HG02840 (cell line): ENCODE measurements at regions not wholly inside any gene's neighbourhood (a gene's known extent, or its start where the extent isn't known, plus 50 kb on each side); places are given as distances from the start of the nearest gene placed in this dataset.
"Not testable (repeated sequence)": the region's sequence is repeated elsewhere in the genome, so short reads cannot be mapped to it uniquely, and the experiment has no call there.

Experiments
- ATAC-seq: cut with Tn5 transposase; IDR thresholded peaks from one replicate; pipeline ENCODE4 v1.9.1; 2021; ENCODE audit warnings: mild to moderate bottlenecking, moderate library complexity, moderate number of reproducible peaks; ENCODE audit not compliant: unreplicated experiment, low FRiP score

DNA sequence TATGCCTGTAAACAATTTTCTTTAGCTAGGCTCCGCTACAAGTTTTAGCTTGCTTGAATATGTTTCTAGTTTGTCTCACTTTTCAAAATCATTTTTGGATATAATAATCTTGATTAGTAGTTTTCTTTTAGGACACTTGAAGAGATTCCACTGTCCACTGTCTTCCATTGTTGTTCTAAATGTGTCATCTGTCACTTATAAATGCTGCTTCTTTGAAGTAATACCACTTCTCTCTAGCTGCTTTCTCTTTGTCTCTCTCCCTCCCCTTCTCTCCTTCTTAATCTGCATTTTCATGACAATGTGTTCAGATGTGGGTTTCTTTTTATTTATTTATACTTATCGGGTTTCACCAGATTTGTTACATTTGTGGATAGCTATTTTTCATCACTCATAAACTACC lies 73.7 kb upstream of the DPP10 start:
- no peak for ATAC-seq

DNA sequence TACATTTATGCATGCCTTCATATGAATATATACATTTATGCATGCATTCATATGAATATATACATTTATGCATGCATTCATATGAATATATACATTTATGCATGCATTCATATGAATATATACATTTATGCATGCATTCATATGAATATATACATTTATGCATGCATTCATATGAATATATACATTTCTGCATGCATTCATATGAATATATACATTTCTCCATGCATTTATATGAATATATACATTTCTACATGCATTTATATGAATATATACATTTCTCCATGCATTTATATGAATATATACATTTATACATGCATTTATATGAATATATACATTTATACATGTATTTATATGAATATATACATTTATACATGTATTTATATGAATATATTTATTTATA lies 70.7 kb upstream of the DPP10 start:
- ATAC-seq, result not testable (repeated sequence)

DNA sequence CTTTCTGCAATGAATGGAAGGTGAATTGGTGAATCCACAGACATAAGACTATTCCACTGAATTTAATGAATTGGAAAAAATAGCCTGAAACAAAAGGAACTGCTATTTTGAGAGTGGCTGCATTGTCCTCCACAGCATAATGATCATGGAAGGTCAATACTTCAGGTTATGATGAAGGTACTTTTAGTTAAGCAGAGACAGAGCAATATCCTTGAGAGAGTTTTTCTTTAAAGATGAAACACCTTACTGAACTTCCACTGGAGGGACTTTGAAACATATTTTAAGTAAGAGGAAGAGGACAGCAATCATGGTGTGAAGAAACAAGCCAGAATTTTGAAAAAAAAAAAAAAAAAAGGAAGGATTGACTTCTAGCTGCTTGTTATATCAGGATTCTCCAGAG lies 68.8 kb upstream of the DPP10 start:
- no peak for ATAC-seq

DNA sequence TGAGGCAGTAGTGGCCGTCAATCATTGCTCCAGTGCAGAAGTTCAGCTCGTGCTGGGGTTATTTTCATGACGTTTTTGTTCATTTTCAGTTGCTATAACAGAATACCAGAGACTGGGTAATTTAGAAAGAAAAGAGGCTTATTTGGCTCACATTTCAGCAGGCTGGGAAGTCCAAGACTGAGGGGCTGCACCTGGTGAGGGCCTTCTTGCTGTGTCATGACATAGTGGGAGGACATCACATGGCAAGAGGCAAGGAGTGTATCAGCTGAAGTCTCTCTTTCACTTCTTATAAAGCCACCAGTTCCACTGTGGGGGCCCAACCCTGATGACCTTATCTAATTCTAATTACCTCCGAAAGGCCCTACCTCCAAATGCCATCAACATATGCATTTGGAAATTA lies 58.0 kb upstream of the DPP10 start:
- no peak for ATAC-seq

DNA sequence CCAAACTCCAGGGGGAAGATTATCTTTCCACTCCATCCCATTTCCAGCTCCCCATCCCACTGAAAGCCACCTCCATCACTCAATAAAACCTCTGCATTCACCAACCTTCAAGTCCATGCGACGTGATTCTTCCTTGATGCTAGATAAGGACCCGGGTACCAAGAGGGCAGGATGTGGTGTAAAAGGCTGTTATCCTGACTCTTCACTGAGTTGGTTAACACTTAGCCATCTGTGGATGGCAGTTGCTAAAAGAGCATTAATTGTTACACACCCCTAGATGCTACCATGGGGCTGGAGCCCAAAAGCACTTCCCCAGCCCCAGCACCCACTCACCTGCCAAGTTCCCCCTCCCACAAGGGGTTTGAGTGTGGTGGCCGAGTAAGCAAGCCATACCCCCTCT lies 53.4 kb upstream of the DPP10 start:
- no peak for ATAC-seq
